ENCODE measurements at regions not wholly inside any gene's neighbourhood (a gene's known extent, or its start where the extent isn't known, plus 50 kb on each side); places are given as distances from the start of the nearest gene placed in this dataset.
A peak's percentile ranks its signal among the peaks of the same experiment; 100 is the strongest.
"Not testable (repeated sequence)": the region's sequence is repeated elsewhere in the genome, so short reads cannot be mapped to it uniquely, and the experiment has no call there.

- FAIRE-seq (no peak), DNase-seq (ENCODE audit: insufficient read length, low spot score) (no peak)
Observed at GRCh38 chr5:118430076-118430475, 558.3 kb downstream of the DTWD2 start.

GRCh38 chr5:118407958-118408357 lies 580.4 kb downstream of the DTWD2 start:
- FAIRE-seq (no peak), DNase-seq (ENCODE audit: insufficient read length, low spot score) (no peak)

GRCh38 chr5:118405650-118406061 lies 582.7 kb downstream of the DTWD2 start:
- FAIRE-seq (no peak), DNase-seq (ENCODE audit: insufficient read length, low spot score) (no peak)

GRCh38 chr5:118397236-118397635 lies 591.1 kb downstream of the DTWD2 start:
- FAIRE-seq (no peak), DNase-seq (ENCODE audit: insufficient read length, low spot score) (no peak)

GRCh38 chr5:118392491-118392890 lies 595.9 kb downstream of the DTWD2 start:
- FAIRE-seq (no peak), DNase-seq (ENCODE audit: insufficient read length, low spot score) (no peak)

- not testable (repeated sequence) for DNase-seq (ENCODE audit: insufficient read length, low spot score); FAIRE-seq
Observed at GRCh38 chr5:118382931-118383330, 605.4 kb downstream of the DTWD2 start.

- FAIRE-seq (no peak), DNase-seq (ENCODE audit: insufficient read length, low spot score) (no peak)
Observed at GRCh38 chr5:118379470-118379869, 608.9 kb downstream of the DTWD2 start.

- DNase-seq (ENCODE audit: insufficient read length, low spot score) (no peak), FAIRE-seq (no peak)
Observed at GRCh38 chr5:118378959-118379358, 609.4 kb downstream of the DTWD2 start.

GRCh38 chr5:118377420-118377819 lies 610.9 kb downstream of the DTWD2 start:
- no peak for FAIRE-seq
- no peak for DNase-seq (ENCODE audit: insufficient read length, low spot score)

- DNase-seq (ENCODE audit: insufficient read length, low spot score) (no peak), FAIRE-seq (no peak)
Observed at GRCh38 chr5:118371973-118372831, 616.1 kb downstream of the DTWD2 start.

- FAIRE-seq = no peak
- DNase-seq (ENCODE audit: insufficient read length, low spot score) = no peak
Observed at GRCh38 chr5:118366429-118366828, 621.9 kb downstream of the DTWD2 start.

GRCh38 chr5:118365718-118366117 lies 622.6 kb downstream of the DTWD2 start:
- FAIRE-seq (no peak), DNase-seq (ENCODE audit: insufficient read length, low spot score) (no peak)

GRCh38 chr5:118354797-118355196 lies 633.5 kb downstream of the DTWD2 start:
- DNase-seq (ENCODE audit: insufficient read length, low spot score) (no peak), FAIRE-seq (no peak)

- FAIRE-seq = no peak
- no peak for DNase-seq (ENCODE audit: insufficient read length, low spot score)
Observed at GRCh38 chr5:118353970-118354369, 634.4 kb downstream of the DTWD2 start.

- FAIRE-seq = no peak
- DNase-seq (ENCODE audit: insufficient read length, low spot score) = no peak
Observed at GRCh38 chr5:118336468-118336867, 651.9 kb downstream of the DTWD2 start.

GRCh38 chr5:118327389-118327788 lies 661.0 kb downstream of the DTWD2 start:
- FAIRE-seq = no peak
- DNase-seq (ENCODE audit: insufficient read length, low spot score) = no peak

GRCh38 chr5:118326481-118327045 lies 661.8 kb downstream of the DTWD2 start:
- FAIRE-seq = no peak
- peak; percentile 41 for DNase-seq (ENCODE audit: insufficient read length, low spot score)

GRCh38 chr5:118325931-118326330 lies 662.4 kb downstream of the DTWD2 start:
- no peak for FAIRE-seq
- DNase-seq (ENCODE audit: insufficient read length, low spot score) = no peak

GRCh38 chr5:118323723-118324122 lies 664.6 kb downstream of the DTWD2 start:
- not testable (repeated sequence) for FAIRE-seq; DNase-seq (ENCODE audit: insufficient read length, low spot score)

- no peak for DNase-seq (ENCODE audit: insufficient read length, low spot score)
- FAIRE-seq = no peak
Observed at GRCh38 chr5:118321081-118321480, 667.3 kb downstream of the DTWD2 start.

- no peak for DNase-seq (ENCODE audit: insufficient read length, low spot score)
- FAIRE-seq = no peak
Observed at GRCh38 chr5:118320121-118320520, 668.2 kb downstream of the DTWD2 start.

- FAIRE-seq (no peak), DNase-seq (ENCODE audit: insufficient read length, low spot score) (no peak)
Observed at GRCh38 chr5:118314931-118315330, 673.4 kb downstream of the DTWD2 start.

Measured in HTR-8/SVneo (cell line).